ENCODE measurements at regions not wholly inside any gene's neighbourhood (a gene's known extent, or its start where the extent isn't known, plus 50 kb on each side); places are given as distances from the start of the nearest gene placed in this dataset.
A peak's percentile ranks its signal among the peaks of the same experiment; 100 is the strongest.

DNA sequence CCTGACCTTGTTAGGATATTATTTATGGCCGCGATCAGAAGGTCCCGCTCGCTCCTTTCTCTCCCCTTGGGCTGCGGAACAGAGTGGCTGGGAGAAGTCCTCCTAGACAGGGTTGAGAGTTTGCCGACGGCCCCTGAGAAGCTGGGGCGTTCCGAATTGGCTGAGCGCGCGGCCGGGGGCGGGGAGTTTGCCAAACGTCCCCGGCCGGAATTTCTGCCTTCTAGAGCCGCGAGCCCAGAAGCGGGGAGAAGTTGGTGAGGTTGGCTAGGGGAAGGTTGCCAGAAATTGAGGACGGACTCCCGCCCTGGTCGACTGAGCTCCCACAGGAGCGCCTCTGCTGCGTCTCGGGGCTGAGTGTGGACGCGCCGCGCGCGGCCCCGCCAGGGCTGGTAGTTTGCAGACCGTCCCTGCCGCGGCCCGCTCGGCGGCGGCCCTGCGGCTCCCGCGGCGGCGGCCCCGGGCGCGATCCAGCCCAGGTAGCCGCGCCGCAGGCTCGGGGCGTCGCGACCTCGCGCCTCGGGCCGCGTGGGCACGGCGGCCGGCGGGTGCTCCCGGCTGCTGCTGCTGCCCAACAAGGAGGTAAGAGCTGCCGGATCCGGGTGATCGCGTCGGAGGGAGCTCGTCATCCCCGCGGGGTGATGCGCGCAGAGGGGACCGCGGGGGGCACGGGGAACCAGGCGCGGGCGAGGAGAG lies 134.0 kb upstream of the MGAT5 start:
- no peaks in the 10 kb centered on the region for H3K36me3 Mint-ChIP-seq
- POLR2A ChIA-PET, result interaction anchor here (0.5 to 1.0 kb wide), 4 partner anchors 62 to 293 kb away, joined by 3 to 4 read pairs (median 3); no protein-coding TSS in a partner anchor

DNA sequence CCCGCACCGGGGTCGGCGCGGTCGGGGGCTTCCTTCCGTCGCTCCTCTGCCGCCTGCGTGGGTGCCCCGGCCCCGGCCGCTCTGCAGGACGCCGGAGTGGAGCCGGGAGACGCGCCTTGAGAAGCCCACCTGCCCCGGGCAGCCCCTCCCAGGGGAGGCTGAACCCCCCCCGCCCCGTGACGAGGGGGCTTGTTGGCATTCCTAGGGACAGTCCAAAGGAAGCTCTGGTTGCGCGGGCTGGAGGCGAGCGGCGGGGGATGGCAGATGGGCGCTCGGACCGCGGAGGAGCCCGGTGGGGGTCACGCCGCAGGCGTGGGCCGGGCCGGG lies 133.5 kb upstream of the MGAT5 start:
- H3K4me3 ChIP-seq (ENCODE audit: control insufficient read depth in 1 of 2, extremely low read depth in 1 of 2, low read length in 1 of 2), result peak overlapping the region; percentile 84 to 92
- H3K27me3 Mint-ChIP-seq, result peaks cover 0 to 3% of the 10 kb centered on the region in 2 donors
- peak in 2 of 35 experiments; percentile 15 to 16 for DNase-seq
- no peak overlapping the region for H3K27ac Mint-ChIP-seq
- H3K9me3 Mint-ChIP-seq, result no peaks in the 10 kb centered on the region
- POLR2A ChIA-PET, result interaction anchor here (0.5 to 1.0 kb wide), 4 partner anchors 61 to 292 kb away, joined by 3 to 4 read pairs (median 3); no protein-coding TSS in a partner anchor
- no peaks in the 10 kb centered on the region for H3K9me3 ChIP-seq
- no peaks in the 10 kb centered on the region for H3K36me3 ChIP-seq (ENCODE audit: control insufficient read depth in 2 of 2, extremely low read depth in 1 of 2, insufficient read depth in 1 of 2, low read length in 1 of 2)
- CTCF ChIA-PET, result interaction anchor here (0.5 to 7.0 kb wide), 12 partner anchors 86 to 331 kb away, joined by 3 to 115 read pairs (median 6); no protein-coding TSS in a partner anchor
- peak overlapping the region; percentile 57 to 89 (median 87) for H3K4me3 Mint-ChIP-seq
- under 1% methylated on average over 34 of the region's 37 CpGs for WGBS (ENCODE audit: insufficient coverage)
- H3K36me3 Mint-ChIP-seq, result no peaks in the 10 kb centered on the region
- peaks cover 42 to 54% of the 10 kb centered on the region in 2 experiments for H3K4me1 ChIP-seq (ENCODE audit: control insufficient read depth in 1 of 2, extremely low read depth in 1 of 2, insufficient read depth in 2 of 2, low read length in 2 of 2)
- H3K27me3 ChIP-seq (replicated peaks in 1 of 2; ENCODE audit: control insufficient read depth in 2 of 2, extremely low read depth in 1 of 2, insufficient read depth in 2 of 2, low read length in 1 of 2), result no peaks in the 10 kb centered on the region
- ATAC-seq (replicated peaks in 1 of 4), result peak in 1 of 4 experiments; percentile 1
- H3K27ac ChIP-seq (ENCODE audit: low read length), result no peak overlapping the region
- peaks cover 53 to 58% (median 56%) of the 10 kb centered on the region in 3 donors for H3K4me1 Mint-ChIP-seq

More for the DNA sequence above, 134.0 kb upstream of the MGAT5 start:
- Histone ChIP-seq H3K4me3 (ENCODE audit: control insufficient read depth in 1 of 2, extremely low read depth in 1 of 2, low read length in 1 of 2) (peak overlapping the region; percentile 84 to 92), H3K36me3 (ENCODE audit: control insufficient read depth in 2 of 2, extremely low read depth in 1 of 2, insufficient read depth in 1 of 2, low read length in 1 of 2) (no peaks in the 10 kb centered on the region), H3K9me3 (no peaks in the 10 kb centered on the region), H3K4me1 (ENCODE audit: control insufficient read depth in 1 of 2, extremely low read depth in 1 of 2, insufficient read depth in 2 of 2, low read length in 2 of 2) (peaks cover 39 to 52% of the 10 kb centered on the region in 2 experiments), H3K27ac (ENCODE audit: low read length) (peak overlapping the region; percentile 71), H3K27me3 (replicated peaks in 1 of 2; ENCODE audit: control insufficient read depth in 2 of 2, extremely low read depth in 1 of 2, insufficient read depth in 2 of 2, low read length in 1 of 2) (no peaks in the 10 kb centered on the region)
- Mint-ChIP-seq H3K27ac (peak overlapping the region; percentile 98), H3K27me3 (peaks cover 0 to 3% of the 10 kb centered on the region in 2 donors), H3K4me1 (peaks cover 48 to 53% (median 51%) of the 10 kb centered on the region in 3 donors), H3K9me3 (no peaks in the 10 kb centered on the region), H3K4me3 (peak overlapping the region; percentile 89 to 99 (median 98))
- CTCF ChIA-PET, result interaction anchor here (0.5 to 7.0 kb wide), 18 partner anchors 8 to 331 kb away, joined by 3 to 115 read pairs (median 4); no protein-coding TSS in a partner anchor
- under 1% methylated on average over 78 of the region's 81 CpGs for WGBS (ENCODE audit: insufficient coverage)
- DNase-seq, result peak; percentile 63 to 85 (median 75)
- ATAC-seq (replicated peaks in 1 of 4), result peak; percentile 65 to 70 (median 68)

DNA sequence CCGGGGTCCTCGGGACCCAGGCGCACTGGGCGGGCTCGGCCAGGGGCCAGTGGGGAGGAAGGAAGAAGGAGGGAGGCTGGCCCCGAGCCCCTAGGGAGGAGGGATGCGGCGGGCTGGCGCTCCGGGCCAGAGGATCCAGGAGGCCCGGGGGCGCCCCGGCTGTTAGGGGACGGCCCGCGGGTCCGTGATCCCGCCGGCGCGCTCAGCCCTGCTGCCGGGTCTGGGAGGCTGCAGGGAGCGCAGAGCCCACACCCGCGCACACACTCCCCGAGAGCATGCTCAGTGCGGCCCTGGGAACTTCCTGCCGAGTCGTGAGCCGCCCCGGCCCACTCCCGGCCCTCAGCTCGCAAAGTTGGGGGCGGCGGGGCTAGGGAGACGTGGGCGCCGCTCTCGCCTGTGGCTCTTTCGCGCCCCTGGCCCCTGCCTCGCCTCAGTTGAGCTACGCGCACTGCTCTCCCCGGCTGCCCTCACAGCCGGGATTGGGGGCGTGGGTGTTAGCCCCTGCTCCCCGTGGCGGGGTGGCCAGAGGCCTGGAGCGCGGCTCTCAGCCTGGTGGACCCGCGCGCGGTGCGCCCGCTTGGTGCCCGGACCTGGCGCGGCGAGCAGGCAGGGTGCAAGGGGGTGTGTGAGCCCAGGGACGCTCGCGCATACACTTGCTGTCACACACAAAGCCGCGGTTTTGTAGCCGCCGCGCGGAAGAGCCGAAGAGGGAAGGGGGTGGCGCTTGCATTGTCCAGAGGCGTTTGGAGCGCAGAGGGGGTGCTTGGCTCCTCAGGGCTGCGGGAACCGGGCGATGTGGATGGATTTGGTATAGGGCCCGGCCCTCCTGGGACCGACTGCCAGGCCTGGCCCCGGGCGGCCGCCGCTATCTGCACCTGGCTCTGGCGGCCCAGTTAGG lies 132.9 kb upstream of the MGAT5 start:
- peak overlapping the region; percentile 76 to 82 for H3K27ac Mint-ChIP-seq
- H3K27me3 Mint-ChIP-seq, result peaks cover 0 to 3% of the 10 kb centered on the region in 2 donors
- Histone ChIP-seq H3K9me3 (no peaks in the 10 kb centered on the region), H3K4me1 (ENCODE audit: control insufficient read depth in 1 of 2, extremely low read depth in 1 of 2, insufficient read depth in 2 of 2, low read length in 2 of 2) (peaks cover 46 to 61% of the 10 kb centered on the region in 2 experiments), H3K4me3 (ENCODE audit: control insufficient read depth in 1 of 2, extremely low read depth in 1 of 2, low read length in 1 of 2) (peak overlapping the region; percentile 84 to 92), H3K27me3 (replicated peaks in 1 of 2; ENCODE audit: control insufficient read depth in 2 of 2, extremely low read depth in 1 of 2, insufficient read depth in 2 of 2, low read length in 1 of 2) (no peaks in the 10 kb centered on the region), H3K36me3 (ENCODE audit: control insufficient read depth in 2 of 2, extremely low read depth in 1 of 2, insufficient read depth in 1 of 2, low read length in 1 of 2) (no peaks in the 10 kb centered on the region), H3K27ac (ENCODE audit: low read length) (peak overlapping the region; percentile 36)
- H3K36me3 Mint-ChIP-seq, result no peaks in the 10 kb centered on the region
- DNase-seq (peak; percentile 35 to 78 (median 59)), ATAC-seq (replicated peaks in 1 of 4) (peak; percentile 69 to 73 (median 72))
- peaks cover 59 to 64% (median 62%) of the 10 kb centered on the region in 3 donors for H3K4me1 Mint-ChIP-seq
- under 1% methylated on average over 74 of the region's 84 CpGs for WGBS (ENCODE audit: insufficient coverage)
- H3K4me3 Mint-ChIP-seq, result peak overlapping the region; percentile 84 to 89 (median 87)
- CTCF ChIA-PET, result interaction anchor here (0.5 to 7.0 kb wide), 8 partner anchors 86 to 330 kb away, joined by 3 to 115 read pairs (median 6); no protein-coding TSS in a partner anchor
- H3K9me3 Mint-ChIP-seq, result no peaks in the 10 kb centered on the region
- POLR2A ChIA-PET, result interaction anchor here (0.5 to 1.0 kb wide), 4 partner anchors 60 to 292 kb away, joined by 3 to 4 read pairs (median 3); no protein-coding TSS in a partner anchor

- whole genome bisulfite sequencing (ENCODE audit: insufficient coverage), result no CpG with 5 or more reads among the region's 3 CpGs
- Histone ChIP-seq H3K27me3 (replicated peaks in 1 of 2; ENCODE audit: control insufficient read depth in 2 of 2, extremely low read depth in 1 of 2, insufficient read depth in 2 of 2, low read length in 1 of 2) (no peaks in the 10 kb centered on the region), H3K27ac (ENCODE audit: low read length) (no peak overlapping the region), H3K4me1 (ENCODE audit: control insufficient read depth in 1 of 2, extremely low read depth in 1 of 2, insufficient read depth in 2 of 2, low read length in 2 of 2) (peaks cover 57 to 77% of the 10 kb centered on the region in 2 experiments), H3K9me3 (no peaks in the 10 kb centered on the region), H3K4me3 (ENCODE audit: control insufficient read depth in 1 of 2, extremely low read depth in 1 of 2, low read length in 1 of 2) (no peak overlapping the region), H3K36me3 (ENCODE audit: control insufficient read depth in 2 of 2, extremely low read depth in 1 of 2, insufficient read depth in 1 of 2, low read length in 1 of 2) (no peaks in the 10 kb centered on the region)
- Mint-ChIP-seq H3K27ac (peak overlapping the region; percentile 79 to 85), H3K27me3 (no peaks in the 10 kb centered on the region), H3K36me3 (no peaks in the 10 kb centered on the region), H3K4me1 (peaks cover 75 to 80% (median 79%) of the 10 kb centered on the region in 3 donors), H3K4me3 (peak overlapping the region; percentile 84 to 89 (median 87)), H3K9me3 (no peaks in the 10 kb centered on the region)
- DNase-seq (peak in 17 of 35 experiments; percentile 5 to 47 (median 19)), ATAC-seq (replicated peaks in 1 of 4) (no peak)
- CTCF ChIA-PET, result interaction anchor here (0.6 to 1.9 kb wide), 4 partner anchors 12 to 123 kb away, joined by 3 to 6 read pairs (median 5); no protein-coding TSS in a partner anchor
- POLR2A ChIA-PET, result interaction anchor here in 1 of 2 donors (0.6 kb wide), 1 partner anchor 8 kb away, joined by 3 read pairs; no protein-coding TSS in a partner anchor
Measured at GRCh38 chr2:134122610-134123009, 131.3 kb upstream of the MGAT5 start.

GRCh38 chr2:134123332-134123731 lies 130.5 kb upstream of the MGAT5 start:
- peak overlapping the region; percentile 1 for H3K27ac ChIP-seq (ENCODE audit: low read length)
- H3K27me3 ChIP-seq (replicated peaks in 1 of 2; ENCODE audit: control insufficient read depth in 2 of 2, extremely low read depth in 1 of 2, insufficient read depth in 2 of 2, low read length in 1 of 2), result no peaks in the 10 kb centered on the region
- Mint-ChIP-seq H3K36me3 (no peaks in the 10 kb centered on the region), H3K4me3 (peak overlapping the region in 2 of 3 donors; percentile 84 to 89), H3K27ac (peak overlapping the region; percentile 12), H3K9me3 (no peaks in the 10 kb centered on the region), H3K4me1 (peaks cover 81 to 86% (median 83%) of the 10 kb centered on the region in 3 donors), H3K27me3 (no peaks in the 10 kb centered on the region)
- H3K9me3 ChIP-seq, result no peaks in the 10 kb centered on the region
- H3K4me1 ChIP-seq (ENCODE audit: control insufficient read depth in 1 of 2, extremely low read depth in 1 of 2, insufficient read depth in 2 of 2, low read length in 2 of 2), result peaks cover 57 to 81% of the 10 kb centered on the region in 2 experiments
- ChIA-PET POLR2A (no interaction called here), CTCF (interaction anchor here (0.6 to 1.9 kb wide), 4 partner anchors 12 to 122 kb away, joined by 3 to 6 read pairs (median 5); no protein-coding TSS in a partner anchor)
- WGBS (ENCODE audit: insufficient coverage), result 86% methylated on average over 1 of the region's 2 CpGs
- no peak overlapping the region for H3K4me3 ChIP-seq (ENCODE audit: control insufficient read depth in 1 of 2, extremely low read depth in 1 of 2, low read length in 1 of 2)
- ATAC-seq (replicated peaks in 1 of 4) (no peak), DNase-seq (no peak)
- no peaks in the 10 kb centered on the region for H3K36me3 ChIP-seq (ENCODE audit: control insufficient read depth in 2 of 2, extremely low read depth in 1 of 2, insufficient read depth in 1 of 2, low read length in 1 of 2)

All from T-cell (primary cell).